ENCODE measurements at regions not wholly inside any gene's neighbourhood (a gene's known extent, or its start where the extent isn't known, plus 50 kb on each side); places are given as distances from the start of the nearest gene placed in this dataset.

DNA sequence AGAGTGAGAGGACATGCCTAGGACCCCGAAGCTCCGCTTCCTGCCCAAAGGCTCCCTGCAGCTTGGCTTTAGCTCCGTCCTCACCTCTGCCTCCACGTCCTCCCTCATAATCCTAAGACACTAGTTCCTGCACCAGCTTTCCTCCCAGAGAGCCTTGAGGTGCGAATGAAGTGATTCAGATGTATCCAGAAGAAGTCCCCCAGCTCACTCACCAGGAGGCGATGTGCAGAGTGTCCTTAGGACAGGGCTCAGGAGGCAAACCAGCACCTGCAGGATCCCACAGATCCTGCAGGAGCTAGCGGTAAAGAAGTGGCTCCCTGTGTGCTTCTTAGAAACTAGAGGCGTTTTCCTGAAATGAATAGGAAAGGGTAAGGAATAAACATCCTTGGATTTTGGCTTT lies 109.7 kb downstream of the HSPH1 start:
- Mint-ChIP-seq H3K4me1 (peaks cover 0 to 6% (median 2%) of the 10 kb centered on the region in 3 donors), H3K36me3 (no peaks in the 10 kb centered on the region), H3K27me3 (peaks cover 6 to 15% of the 10 kb centered on the region in 2 donors), H3K9me3 (no peaks in the 10 kb centered on the region), H3K27ac (no peak overlapping the region), H3K4me3 (no peak overlapping the region)
- no peak overlapping the region for H3K27ac ChIP-seq (ENCODE audit: low read length)
- WGBS (ENCODE audit: insufficient coverage), result 87% methylated on average over 4 of the region's 8 CpGs
- no peak overlapping the region for H3K4me3 ChIP-seq (ENCODE audit: control insufficient read depth in 1 of 2, extremely low read depth in 1 of 2, low read length in 1 of 2)
- ChIA-PET POLR2A (no interaction called here), CTCF (no interaction called here)
- peaks cover 0 to under 1% of the 10 kb centered on the region in 2 experiments for H3K4me1 ChIP-seq (ENCODE audit: control insufficient read depth in 1 of 2, extremely low read depth in 1 of 2, insufficient read depth in 2 of 2, low read length in 2 of 2)
- no peaks in the 10 kb centered on the region for H3K36me3 ChIP-seq (ENCODE audit: control insufficient read depth in 2 of 2, extremely low read depth in 1 of 2, insufficient read depth in 1 of 2, low read length in 1 of 2)
- no peaks in the 10 kb centered on the region for H3K9me3 ChIP-seq
- DNase-seq, result no peak
- H3K27me3 ChIP-seq (replicated peaks in 1 of 2; ENCODE audit: control insufficient read depth in 2 of 2, extremely low read depth in 1 of 2, insufficient read depth in 2 of 2, low read length in 1 of 2), result peaks cover 0 to 37% of the 10 kb centered on the region in 2 experiments
- ATAC-seq (replicated peaks in 1 of 4), result no peak

DNA sequence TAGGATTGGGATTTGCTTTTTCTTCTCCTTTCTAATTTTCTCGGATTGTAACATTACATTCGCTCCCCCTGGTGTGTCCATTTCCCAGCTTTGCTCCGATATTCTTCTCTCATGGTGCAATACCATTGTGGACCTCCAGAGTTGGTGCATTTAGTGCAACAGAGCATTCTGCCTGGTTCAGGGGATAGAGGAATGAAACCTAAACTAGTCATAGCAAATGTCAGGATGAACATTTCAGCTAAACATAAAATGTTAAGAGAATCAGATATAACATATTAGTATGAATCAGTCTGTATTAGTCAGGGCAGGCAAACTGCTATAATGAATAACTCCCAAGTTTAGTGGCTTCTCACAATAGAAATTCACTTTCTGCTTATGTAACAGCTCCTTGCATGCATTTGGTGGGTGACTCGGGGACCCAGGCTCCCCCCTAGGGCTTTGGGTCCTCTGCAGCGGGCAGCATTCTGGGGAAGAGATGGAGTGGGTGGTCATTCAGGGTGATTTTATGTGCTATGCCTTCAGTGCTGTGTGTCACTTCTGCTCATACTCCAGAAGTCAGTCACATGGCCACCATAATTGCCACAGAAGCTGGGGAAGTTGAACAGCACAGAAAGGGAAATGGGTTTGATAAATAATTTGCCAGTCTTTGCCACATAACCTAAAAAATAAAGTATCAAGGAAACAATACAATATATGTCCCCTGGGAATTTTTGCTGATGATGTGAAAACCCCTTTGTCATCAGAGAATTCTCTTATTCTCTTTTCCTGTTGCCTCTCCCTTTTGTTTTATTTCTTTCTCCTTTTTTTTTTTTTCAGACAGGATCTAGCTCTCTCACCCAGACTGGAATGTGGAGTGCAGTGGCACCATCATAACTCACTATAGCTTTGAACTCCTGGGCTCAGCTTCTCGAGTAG lies 111.0 kb downstream of the HSPH1 start:
- ChIA-PET POLR2A (no interaction called here), CTCF (interaction anchor here in 1 of 2 donors (0.7 kb wide), 1 partner anchor 24 kb away, joined by 5 read pairs; no protein-coding TSS in a partner anchor)
- no peak for ATAC-seq (replicated peaks in 1 of 4)
- no peaks in the 10 kb centered on the region for H3K9me3 ChIP-seq
- Mint-ChIP-seq H3K4me3 (no peak overlapping the region), H3K27ac (no peak overlapping the region), H3K4me1 (peaks cover 0 to 5% (median 1%) of the 10 kb centered on the region in 3 donors), H3K36me3 (no peaks in the 10 kb centered on the region), H3K27me3 (peaks cover 6 to 13% of the 10 kb centered on the region in 2 donors), H3K9me3 (no peaks in the 10 kb centered on the region)
- H3K36me3 ChIP-seq (ENCODE audit: control insufficient read depth in 2 of 2, extremely low read depth in 1 of 2, insufficient read depth in 1 of 2, low read length in 1 of 2), result no peaks in the 10 kb centered on the region
- H3K27ac ChIP-seq (ENCODE audit: low read length), result no peak overlapping the region
- WGBS (ENCODE audit: insufficient coverage), result no CpG with 5 or more reads among the region's 6 CpGs
- peaks cover 0 to 31% of the 10 kb centered on the region in 2 experiments for H3K27me3 ChIP-seq (replicated peaks in 1 of 2; ENCODE audit: control insufficient read depth in 2 of 2, extremely low read depth in 1 of 2, insufficient read depth in 2 of 2, low read length in 1 of 2)
- H3K4me1 ChIP-seq (ENCODE audit: control insufficient read depth in 1 of 2, extremely low read depth in 1 of 2, insufficient read depth in 2 of 2, low read length in 2 of 2), result peaks cover 9 to 12% of the 10 kb centered on the region in 2 experiments
- DNase-seq, result no peak
- no peak overlapping the region for H3K4me3 ChIP-seq (ENCODE audit: control insufficient read depth in 1 of 2, extremely low read depth in 1 of 2, low read length in 1 of 2)

DNA sequence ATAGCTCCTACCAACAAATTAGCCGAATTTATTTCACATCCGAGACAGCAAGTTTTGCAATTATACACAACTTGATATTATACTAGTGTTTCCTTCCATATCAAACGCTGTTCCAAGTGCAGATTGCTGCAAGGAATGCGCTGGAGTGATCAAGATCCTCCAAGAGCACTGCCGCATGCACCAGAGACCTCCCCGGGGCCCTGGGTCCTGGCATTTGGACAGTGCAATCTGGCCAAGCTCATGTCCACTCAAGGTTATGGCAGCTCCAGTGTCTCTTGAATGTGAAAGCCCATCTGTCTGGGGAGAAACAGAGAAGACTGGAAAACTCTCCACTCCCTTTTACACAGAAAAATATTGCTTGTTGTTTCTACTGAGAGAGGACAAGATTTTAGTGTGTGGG lies 111.9 kb downstream of the HSPH1 start:
- peaks cover 0 to 11% (median 11%) of the 10 kb centered on the region in 3 donors for H3K4me1 Mint-ChIP-seq
- ATAC-seq (replicated peaks in 1 of 4), result no peak
- ChIA-PET POLR2A (no interaction called here), CTCF (interaction anchor here in 1 of 2 donors (0.7 kb wide), 1 partner anchor 66 kb away, joined by 3 read pairs; no protein-coding TSS in a partner anchor)
- peaks cover 6 to 13% of the 10 kb centered on the region in 2 donors for H3K27me3 Mint-ChIP-seq
- Histone ChIP-seq H3K36me3 (ENCODE audit: control insufficient read depth in 2 of 2, extremely low read depth in 1 of 2, insufficient read depth in 1 of 2, low read length in 1 of 2) (no peaks in the 10 kb centered on the region), H3K27ac (ENCODE audit: low read length) (no peak overlapping the region), H3K4me1 (ENCODE audit: control insufficient read depth in 1 of 2, extremely low read depth in 1 of 2, insufficient read depth in 2 of 2, low read length in 2 of 2) (peaks cover 14 to 21% of the 10 kb centered on the region in 2 experiments), H3K27me3 (replicated peaks in 1 of 2; ENCODE audit: control insufficient read depth in 2 of 2, extremely low read depth in 1 of 2, insufficient read depth in 2 of 2, low read length in 1 of 2) (peaks cover 0 to 26% of the 10 kb centered on the region in 2 experiments), H3K4me3 (ENCODE audit: control insufficient read depth in 1 of 2, extremely low read depth in 1 of 2, low read length in 1 of 2) (no peak overlapping the region), H3K9me3 (no peaks in the 10 kb centered on the region)
- H3K36me3 Mint-ChIP-seq, result no peaks in the 10 kb centered on the region
- 97% methylated on average over 4 of the region's 6 CpGs for WGBS (ENCODE audit: insufficient coverage)
- no peak overlapping the region for H3K4me3 Mint-ChIP-seq
- DNase-seq, result no peak
- no peak overlapping the region for H3K27ac Mint-ChIP-seq
- no peaks in the 10 kb centered on the region for H3K9me3 Mint-ChIP-seq

GRCh38 chr13:31049083-31049482 lies 112.6 kb downstream of the HSPH1 start:
- no peak overlapping the region for H3K4me3 Mint-ChIP-seq
- 85% methylated on average over 3 of the region's 4 CpGs for WGBS (ENCODE audit: insufficient coverage)
- H3K27me3 Mint-ChIP-seq, result peaks cover 9 to 16% of the 10 kb centered on the region in 2 donors
- H3K9me3 Mint-ChIP-seq, result no peaks in the 10 kb centered on the region
- POLR2A ChIA-PET, result no interaction called here
- H3K27me3 ChIP-seq (replicated peaks in 1 of 2; ENCODE audit: control insufficient read depth in 2 of 2, extremely low read depth in 1 of 2, insufficient read depth in 2 of 2, low read length in 1 of 2), result peaks cover 0 to 28% of the 10 kb centered on the region in 2 experiments
- H3K36me3 Mint-ChIP-seq, result no peaks in the 10 kb centered on the region
- H3K27ac ChIP-seq (ENCODE audit: low read length), result no peak overlapping the region
- DNase-seq, result no peak
- H3K4me1 Mint-ChIP-seq, result peaks cover 0 to 18% (median 18%) of the 10 kb centered on the region in 3 donors
- no peak for ATAC-seq (replicated peaks in 1 of 4)
- no peaks in the 10 kb centered on the region for H3K36me3 ChIP-seq (ENCODE audit: control insufficient read depth in 2 of 2, extremely low read depth in 1 of 2, insufficient read depth in 1 of 2, low read length in 1 of 2)
- H3K4me1 ChIP-seq (ENCODE audit: control insufficient read depth in 1 of 2, extremely low read depth in 1 of 2, insufficient read depth in 2 of 2, low read length in 2 of 2), result peaks cover 14 to 26% of the 10 kb centered on the region in 2 experiments
- H3K4me3 ChIP-seq (ENCODE audit: control insufficient read depth in 1 of 2, extremely low read depth in 1 of 2, low read length in 1 of 2), result no peak overlapping the region
- H3K9me3 ChIP-seq, result no peaks in the 10 kb centered on the region
- no peak overlapping the region for H3K27ac Mint-ChIP-seq
- CTCF ChIA-PET, result no interaction called here

GRCh38 chr13:31048521-31048920 lies 113.2 kb downstream of the HSPH1 start:
- H3K4me3 ChIP-seq (ENCODE audit: control insufficient read depth in 1 of 2, extremely low read depth in 1 of 2, low read length in 1 of 2), result no peak overlapping the region
- H3K27me3 Mint-ChIP-seq, result peaks cover 9 to 18% of the 10 kb centered on the region in 2 donors
- no peaks in the 10 kb centered on the region for H3K9me3 ChIP-seq
- DNase-seq (no peak), ATAC-seq (replicated peaks in 1 of 4) (no peak)
- no peaks in the 10 kb centered on the region for H3K36me3 Mint-ChIP-seq
- no peak overlapping the region for H3K4me3 Mint-ChIP-seq
- ChIA-PET POLR2A (no interaction called here), CTCF (no interaction called here)
- peaks cover 14 to 29% of the 10 kb centered on the region in 2 experiments for H3K4me1 ChIP-seq (ENCODE audit: control insufficient read depth in 1 of 2, extremely low read depth in 1 of 2, insufficient read depth in 2 of 2, low read length in 2 of 2)
- H3K9me3 Mint-ChIP-seq, result no peaks in the 10 kb centered on the region
- no peaks in the 10 kb centered on the region for H3K36me3 ChIP-seq (ENCODE audit: control insufficient read depth in 2 of 2, extremely low read depth in 1 of 2, insufficient read depth in 1 of 2, low read length in 1 of 2)
- no peak overlapping the region for H3K27ac Mint-ChIP-seq
- WGBS (ENCODE audit: insufficient coverage), result 76% methylated on average over 1 of the region's 3 CpGs
- H3K27ac ChIP-seq (ENCODE audit: low read length), result no peak overlapping the region
- H3K4me1 Mint-ChIP-seq, result peaks cover 4 to 21% (median 19%) of the 10 kb centered on the region in 3 donors
- peaks cover 0 to 27% of the 10 kb centered on the region in 2 experiments for H3K27me3 ChIP-seq (replicated peaks in 1 of 2; ENCODE audit: control insufficient read depth in 2 of 2, extremely low read depth in 1 of 2, insufficient read depth in 2 of 2, low read length in 1 of 2)

GRCh38 chr13:31046711-31047279 lies 114.3 kb downstream of the TEX26 start:
- Mint-ChIP-seq H3K27ac (peak overlapping the region in 1 of 2 donors; percentile 88), H3K4me1 (peaks cover 16 to 33% (median 31%) of the 10 kb centered on the region in 3 donors), H3K9me3 (no peaks in the 10 kb centered on the region), H3K4me3 (no peak overlapping the region), H3K27me3 (peaks cover 7 to 21% of the 10 kb centered on the region in 2 donors), H3K36me3 (no peaks in the 10 kb centered on the region)
- Histone ChIP-seq H3K27me3 (replicated peaks in 1 of 2; ENCODE audit: control insufficient read depth in 2 of 2, extremely low read depth in 1 of 2, insufficient read depth in 2 of 2, low read length in 1 of 2) (peaks cover 2 to 24% of the 10 kb centered on the region in 2 experiments), H3K9me3 (no peaks in the 10 kb centered on the region), H3K27ac (ENCODE audit: low read length) (no peak overlapping the region), H3K36me3 (ENCODE audit: control insufficient read depth in 2 of 2, extremely low read depth in 1 of 2, insufficient read depth in 1 of 2, low read length in 1 of 2) (no peaks in the 10 kb centered on the region), H3K4me3 (ENCODE audit: control insufficient read depth in 1 of 2, extremely low read depth in 1 of 2, low read length in 1 of 2) (no peak overlapping the region), H3K4me1 (ENCODE audit: control insufficient read depth in 1 of 2, extremely low read depth in 1 of 2, insufficient read depth in 2 of 2, low read length in 2 of 2) (peaks cover 14 to 35% of the 10 kb centered on the region in 2 experiments)
- POLR2A ChIA-PET, result interaction anchor here (0.5 to 0.6 kb wide), 2 partner anchors 40 to 87 kb away, joined by 3 read pairs; no protein-coding TSS in a partner anchor
- ATAC-seq (replicated peaks in 1 of 4) (no peak), DNase-seq (no peak)
- CTCF ChIA-PET, result no interaction called here
- 95% methylated on average over 11 of the region's 16 CpGs for WGBS (ENCODE audit: insufficient coverage)
